Endothelial cell (in vitro differentiated cells): ENCODE measurements at regions not wholly inside any gene's neighbourhood (a gene's known extent, or its start where the extent isn't known, plus 50 kb on each side); places are given as distances from the start of the nearest gene placed in this dataset.

Experiments
- DNase-seq: peaks from one replicate; pipeline ENCODE4 v3.0.0; 2021; ENCODE audit warnings: low spot score
- H3K27ac Mint-ChIP-seq: one replicate; pipeline ENCODE4 v1.8.0; 2021; ENCODE audit warnings: mixed read lengths, inconsistent platforms; ENCODE audit not compliant: unreplicated experiment
- H3K27me3 Mint-ChIP-seq: one replicate; pipeline ENCODE4 v1.8.0; 2021; ENCODE audit warnings: mild to moderate bottlenecking, moderate library complexity, mixed read lengths, inconsistent platforms; ENCODE audit not compliant: unreplicated experiment
- H3K36me3 Mint-ChIP-seq: one replicate; pipeline ENCODE4 v1.8.0; 2021; ENCODE audit warnings: mild to moderate bottlenecking, low read depth, mixed read lengths, inconsistent platforms; ENCODE audit not compliant: unreplicated experiment
- H3K4me1 Mint-ChIP-seq: one replicate; pipeline ENCODE4 v1.8.0; 2021; ENCODE audit warnings: mild to moderate bottlenecking, mixed read lengths, inconsistent platforms; ENCODE audit not compliant: unreplicated experiment
- H3K4me3 Mint-ChIP-seq: one replicate; pipeline ENCODE4 v1.8.0; 2021; ENCODE audit warnings: mild to moderate bottlenecking, mixed read lengths, inconsistent platforms; ENCODE audit not compliant: unreplicated experiment
- H3K9me3 Mint-ChIP-seq: one replicate; pipeline ENCODE4 v1.8.0; 2021; ENCODE audit warnings: mixed read lengths, inconsistent platforms; ENCODE audit not compliant: unreplicated experiment
- TF ChIP-seq, protein P1 (sequence below): fragments of 200-600 bp; sonication (generic); IDR thresholded peaks from one replicate; pipeline ENCODE4 v1.5.0; 2021; ENCODE audit warnings: antibody characterized with exemption; ENCODE audit not compliant: unreplicated experiment

- Mint-ChIP-seq H3K36me3 (no peaks in the 10 kb centered on the region), H3K27me3 (peaks cover 4% of the 10 kb centered on the region), H3K27ac (no peak overlapping the region), H3K4me3 (no peak overlapping the region), H3K4me1 (no peaks in the 10 kb centered on the region), H3K9me3 (no peaks in the 10 kb centered on the region)
- no peak for DNase-seq
- TF ChIP-seq, protein P1, sequence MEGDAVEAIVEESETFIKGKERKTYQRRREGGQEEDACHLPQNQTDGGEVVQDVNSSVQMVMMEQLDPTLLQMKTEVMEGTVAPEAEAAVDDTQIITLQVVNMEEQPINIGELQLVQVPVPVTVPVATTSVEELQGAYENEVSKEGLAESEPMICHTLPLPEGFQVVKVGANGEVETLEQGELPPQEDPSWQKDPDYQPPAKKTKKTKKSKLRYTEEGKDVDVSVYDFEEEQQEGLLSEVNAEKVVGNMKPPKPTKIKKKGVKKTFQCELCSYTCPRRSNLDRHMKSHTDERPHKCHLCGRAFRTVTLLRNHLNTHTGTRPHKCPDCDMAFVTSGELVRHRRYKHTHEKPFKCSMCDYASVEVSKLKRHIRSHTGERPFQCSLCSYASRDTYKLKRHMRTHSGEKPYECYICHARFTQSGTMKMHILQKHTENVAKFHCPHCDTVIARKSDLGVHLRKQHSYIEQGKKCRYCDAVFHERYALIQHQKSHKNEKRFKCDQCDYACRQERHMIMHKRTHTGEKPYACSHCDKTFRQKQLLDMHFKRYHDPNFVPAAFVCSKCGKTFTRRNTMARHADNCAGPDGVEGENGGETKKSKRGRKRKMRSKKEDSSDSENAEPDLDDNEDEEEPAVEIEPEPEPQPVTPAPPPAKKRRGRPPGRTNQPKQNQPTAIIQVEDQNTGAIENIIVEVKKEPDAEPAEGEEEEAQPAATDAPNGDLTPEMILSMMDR = no peak
These were observed 62.3 kb upstream of the KCNA3 start for GRCh38 chr1:110736900-110737605.

GRCh38 chr1:110734133-110734680 is 59.5 kb upstream of the KCNA3 start:
- no peak for DNase-seq
- H3K4me3 Mint-ChIP-seq = no peak overlapping the region
- H3K27me3 Mint-ChIP-seq = peaks cover 4% of the 10 kb centered on the region

DNA sequence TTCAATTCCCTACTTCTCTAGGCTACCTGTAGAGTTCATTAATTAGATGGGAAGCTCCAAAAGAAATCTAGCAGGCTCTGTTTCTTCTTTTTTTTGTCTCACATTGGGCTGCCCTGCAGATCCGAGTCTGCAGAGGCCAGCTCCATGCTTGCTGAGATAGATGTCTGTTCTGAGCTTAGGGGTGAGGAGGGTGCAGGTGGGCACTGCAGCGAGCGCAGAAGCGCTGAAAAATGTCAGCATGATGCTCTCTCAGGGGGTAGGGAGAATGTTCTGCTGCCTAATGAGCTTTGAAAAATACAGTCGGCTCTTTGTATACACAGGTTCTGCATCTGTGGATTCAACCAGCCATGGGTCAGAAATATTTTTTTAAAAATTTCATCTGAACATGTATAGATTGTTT is 56.8 kb upstream of the KCNA3 start:
- H3K36me3 Mint-ChIP-seq = no peaks in the 10 kb centered on the region
- TF ChIP-seq, protein P1 = no peak
- H3K4me3 Mint-ChIP-seq = no peak overlapping the region
- H3K27ac Mint-ChIP-seq = no peak overlapping the region
- H3K27me3 Mint-ChIP-seq = peaks cover 4% of the 10 kb centered on the region
- no peak for DNase-seq
- no peaks in the 10 kb centered on the region for H3K4me1 Mint-ChIP-seq
- no peaks in the 10 kb centered on the region for H3K9me3 Mint-ChIP-seq

More at GRCh38 chr1:110734133-110734680, 59.5 kb upstream of the KCNA3 start:
- Mint-ChIP-seq H3K27ac (no peak overlapping the region), H3K36me3 (no peaks in the 10 kb centered on the region), H3K9me3 (no peaks in the 10 kb centered on the region), H3K4me1 (no peaks in the 10 kb centered on the region)
- TF ChIP-seq, protein P1 = no peak

GRCh38 chr1:110728388-110729001 is 53.8 kb upstream of the KCNA3 start:
- no peak overlapping the region for H3K4me3 Mint-ChIP-seq
- H3K4me1 Mint-ChIP-seq = no peaks in the 10 kb centered on the region
- TF ChIP-seq, protein P1 = no peak
- H3K27me3 Mint-ChIP-seq = no peaks in the 10 kb centered on the region
- H3K27ac Mint-ChIP-seq = no peak overlapping the region
- no peaks in the 10 kb centered on the region for H3K36me3 Mint-ChIP-seq
- H3K9me3 Mint-ChIP-seq = no peaks in the 10 kb centered on the region
- DNase-seq = no peak

DNA sequence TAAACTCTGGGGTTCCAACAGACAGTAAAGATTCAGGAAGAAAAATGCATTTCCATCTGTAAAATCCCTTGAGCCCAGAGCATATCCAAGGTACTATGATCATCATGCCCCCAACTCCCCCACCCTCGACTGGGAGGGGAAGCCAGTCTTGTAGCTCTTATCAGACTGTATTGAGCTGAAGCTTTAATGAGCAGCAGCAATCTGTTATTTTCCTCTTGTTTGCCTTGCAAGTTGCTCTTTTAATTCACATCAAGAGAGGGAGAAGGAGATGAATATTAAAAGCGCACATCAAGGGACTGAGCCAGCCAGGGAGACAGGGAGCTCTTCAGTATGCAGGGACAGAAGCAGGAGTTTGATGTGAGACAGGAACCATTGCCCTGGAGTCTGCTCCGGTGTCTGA is 52.5 kb upstream of the KCNA3 start:
- H3K9me3 Mint-ChIP-seq = no peaks in the 10 kb centered on the region
- H3K4me1 Mint-ChIP-seq = no peaks in the 10 kb centered on the region
- no peaks in the 10 kb centered on the region for H3K27me3 Mint-ChIP-seq
- no peaks in the 10 kb centered on the region for H3K36me3 Mint-ChIP-seq
- DNase-seq = no peak
- H3K27ac Mint-ChIP-seq = no peak overlapping the region
- H3K4me3 Mint-ChIP-seq = no peak overlapping the region
- TF ChIP-seq, protein P1 = no peak
